K562 (cell line): ENCODE measurements at regions not wholly inside any gene's neighbourhood (a gene's known extent, or its start where the extent isn't known, plus 50 kb on each side); places are given as distances from the start of the nearest gene placed in this dataset.

Source experiments
- FOXM1 ChIP-seq, 2 experiments: fragments of 450-650 bp in 1 of 2; sonication (generic) in 1 of 2; formaldehyde crosslinking in 1 of 2; IDR thresholded peaks; 2 replicates each; pipeline versions ENCODE4 v1.6.1 to v1.9.0; 2017 to 2022; ENCODE audit warnings: low read depth in 2 of 2, mild to moderate bottlenecking in 2 of 2, missing genetic modification reagents in 1 of 2, moderate library complexity in 1 of 2
- HNRNPL ChIP-seq: fragments of 200-400 bp; formaldehyde crosslinking; IDR thresholded peaks from 2 replicates; pipeline ENCODE4 v1.6.1; 2017; ENCODE audit warnings: low read depth, mild to moderate bottlenecking, low read length
- JUND ChIP-seq, 2 experiments: IDR thresholded peaks; 2 replicates in 1 of 2; 3 replicates in 1 of 2; pipeline ENCODE4 v1.6.1; 2011; ENCODE audit warnings: borderline replicate concordance in 2 of 2, low read depth in 2 of 2, low read length in 2 of 2, improper control_type of control experiment in 1 of 2, missing biosample characterization in 1 of 2, missing genetic modification characterization in 1 of 2, missing genetic modification reagents in 1 of 2
- KLF13 ChIP-seq: fragments of 450-650 bp; IDR thresholded peaks from 2 replicates; pipeline ENCODE4 v1.6.1; 2016; ENCODE audit warnings: missing genetic modification characterization, low read depth, mild to moderate bottlenecking, missing compliant biosample characterization, moderate library complexity, borderline replicate concordance
- ZNF318 ChIP-seq, 2 experiments: fragments of 450-650 bp; IDR thresholded peaks; 2 replicates each; pipeline ENCODE4 v1.6.1; 2016; ENCODE audit warnings: mild to moderate bottlenecking in 2 of 2, borderline replicate concordance in 1 of 2, low read depth in 1 of 2, moderate library complexity in 1 of 2
- TF ChIP-seq, protein P1 (sequence below), 2 experiments: fragments of 450-650 bp; conservative IDR thresholded peaks; 2 replicates each; pipeline ENCODE4 v1.6.1; 2017; ENCODE audit warnings: mild to moderate bottlenecking in 2 of 2, moderate library complexity in 2 of 2
- TF ChIP-seq, protein P2 (sequence below): IDR thresholded peaks from 2 replicates; pipeline ENCODE4 v1.6.1; 2012; ENCODE audit warnings: low read depth, low read length, improper control_type of control experiment, borderline replicate concordance

GRCh38 chr10:62992145-62992721, 140.9 kb upstream of the NRBF2 start:
- TF ChIP-seq KLF13 (tag), result no peak
- TF ChIP-seq, protein P1, sequence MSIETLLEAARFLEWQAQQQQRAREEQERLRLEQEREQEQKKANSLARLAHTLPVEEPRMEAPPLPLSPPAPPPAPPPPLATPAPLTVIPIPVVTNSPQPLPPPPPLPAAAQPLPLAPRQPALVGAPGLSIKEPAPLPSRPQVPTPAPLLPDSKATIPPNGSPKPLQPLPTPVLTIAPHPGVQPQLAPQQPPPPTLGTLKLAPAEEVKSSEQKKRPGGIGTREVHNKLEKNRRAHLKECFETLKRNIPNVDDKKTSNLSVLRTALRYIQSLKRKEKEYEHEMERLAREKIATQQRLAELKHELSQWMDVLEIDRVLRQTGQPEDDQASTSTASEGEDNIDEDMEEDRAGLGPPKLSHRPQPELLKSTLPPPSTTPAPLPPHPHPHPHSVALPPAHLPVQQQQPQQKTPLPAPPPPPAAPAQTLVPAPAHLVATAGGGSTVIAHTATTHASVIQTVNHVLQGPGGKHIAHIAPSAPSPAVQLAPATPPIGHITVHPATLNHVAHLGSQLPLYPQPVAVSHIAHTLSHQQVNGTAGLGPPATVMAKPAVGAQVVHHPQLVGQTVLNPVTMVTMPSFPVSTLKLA (conservative IDR thresholded peaks at IDR 0.05), result no peak
- TF ChIP-seq JUND (IDR thresholded peaks at IDR 0.05; ENCODE audit: borderline replicate concordance, low read depth, low read length), result no peak
- TF ChIP-seq JUND (tag; IDR thresholded peaks at IDR 0.05; ENCODE audit: borderline replicate concordance, low read depth, low read length), result no peak
- TF ChIP-seq HNRNPL, result no peak
- TF ChIP-seq ZNF318 (IDR thresholded peaks at IDR 0.05; ENCODE audit: borderline replicate concordance in 1 of 2, low read depth in 1 of 2), result no peak
- TF ChIP-seq FOXM1 (IDR thresholded peaks at IDR 0.05; ENCODE audit: low read depth), result no peak
- no peak for TF ChIP-seq FOXM1 (CRISPR knock-in tag; IDR thresholded peaks at IDR 0.05; ENCODE audit: low read depth)
- TF ChIP-seq, protein P2, sequence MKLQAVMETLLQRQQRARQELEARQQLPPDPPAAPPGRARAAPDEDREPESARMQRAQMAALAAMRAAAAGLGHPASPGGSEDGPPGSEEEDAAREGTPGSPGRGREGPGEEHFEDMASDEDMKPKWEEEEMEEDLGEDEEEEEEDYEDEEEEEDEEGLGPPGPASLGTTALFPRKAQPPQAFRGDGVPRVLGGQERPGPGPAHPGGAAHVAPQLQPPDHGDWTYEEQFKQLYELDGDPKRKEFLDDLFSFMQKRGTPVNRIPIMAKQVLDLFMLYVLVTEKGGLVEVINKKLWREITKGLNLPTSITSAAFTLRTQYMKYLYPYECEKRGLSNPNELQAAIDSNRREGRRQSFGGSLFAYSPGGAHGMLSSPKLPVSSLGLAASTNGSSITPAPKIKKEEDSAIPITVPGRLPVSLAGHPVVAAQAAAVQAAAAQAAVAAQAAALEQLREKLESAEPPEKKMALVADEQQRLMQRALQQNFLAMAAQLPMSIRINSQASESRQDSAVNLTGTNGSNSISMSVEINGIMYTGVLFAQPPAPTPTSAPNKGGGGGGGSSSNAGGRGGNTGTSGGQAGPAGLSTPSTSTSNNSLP, result no peak
